SK-N-SH (cell line): ENCODE measurements at regions not wholly inside any gene's neighbourhood (a gene's known extent, or its start where the extent isn't known, plus 50 kb on each side); places are given as distances from the start of the nearest gene placed in this dataset.

Source experiments
- CTCF ChIA-PET: fragments of 300-600, 350-600 bp; formaldehyde crosslinking; extraction: SDS; loops from one replicate; lab custom pipeline; 2021; lab: Yijun Ruan, JAX
- POLR2A ChIA-PET: fragments of 350-600 bp; sonication (Branson Sonifier 250); formaldehyde crosslinking; extraction: SDS; loops from one replicate; lab custom pipeline; 2020; ENCODE audit warnings: antibody characterized with exemption, inconsistent platforms; lab: Yijun Ruan, JAX
- DNase-seq: peaks from one replicate; pipeline ENCODE4 v3.0.0; 2012
- H2AFZ ChIP-seq: fragments of 200-600 bp; sonication (generic); 2 replicates; pipeline ENCODE4 v1.8.1; 2016; ENCODE audit warnings: antibody characterized with exemption, mild to moderate bottlenecking, low read depth
- H3F3A ChIP-seq: fragments of 200-600 bp; sonication (generic); replicated peaks from 2 replicates; pipeline ENCODE3; 2016; ENCODE audit warnings: antibody characterized with exemption, mild to moderate bottlenecking; ENCODE audit not compliant: insufficient read depth
- H3K27ac ChIP-seq, 2 experiments: fragments of 200-500 bp in 1 of 2; fragments of 200-600 bp in 1 of 2; sonication (Bioruptor generic) in 1 of 2; sonication (generic), shearing (Covaris generic) in 1 of 2; 2 replicates each; pipeline versions ENCODE4 v1.5.1 to v1.6.1; 2014 to 2016; ENCODE audit warnings: low read depth in 2 of 2, inconsistent platforms in 1 of 2, low read length in 1 of 2, mild to moderate bottlenecking in 1 of 2, mixed read lengths in 1 of 2
- H3K27me3 ChIP-seq: fragments of 200-600 bp; sonication (generic), shearing (Covaris generic); 2 replicates; pipeline ENCODE4 v1.6.1; 2016; ENCODE audit warnings: mixed run types; ENCODE audit not compliant: insufficient read depth
- H3K36me3 ChIP-seq, 2 experiments: fragments of 200-500 bp in 1 of 2; fragments of 200-600 bp in 1 of 2; sonication (Bioruptor generic) in 1 of 2; sonication (generic) in 1 of 2; replicated peaks in 1 of 2; 2 replicates each; pipeline versions ENCODE3 to v1.5.1; 2014 to 2016; ENCODE audit warnings: low read length in 1 of 2, mild to moderate bottlenecking in 1 of 2; ENCODE audit not compliant: insufficient read depth in 2 of 2, control insufficient read depth in 1 of 2
- H3K4me1 ChIP-seq, 2 experiments: fragments of 200-500 bp in 1 of 2; fragments of 200-600 bp in 1 of 2; sonication (Bioruptor generic) in 1 of 2; sonication (generic), shearing (Covaris generic) in 1 of 2; 2 replicates each; pipeline versions ENCODE4 v1.5.1 to v1.6.1; 2014 to 2016; ENCODE audit warnings: low read depth in 1 of 2, low read length in 1 of 2, mixed run types in 1 of 2; ENCODE audit not compliant: insufficient read depth in 2 of 2, control insufficient read depth in 1 of 2
- H3K4me2 ChIP-seq: fragments of 200-600 bp; sonication (generic), shearing (Covaris generic); 2 replicates; pipeline ENCODE4 v1.6.1; 2017; ENCODE audit warnings: mixed run types
- H3K4me3 ChIP-seq, 2 experiments: fragments of 200-500 bp in 1 of 2; fragments of 200-600 bp in 1 of 2; sonication (Bioruptor generic) in 1 of 2; sonication (generic), shearing (Covaris generic) in 1 of 2; 2 replicates each; pipeline versions ENCODE4 v1.5.1 to v1.8.1; 2014 to 2016; ENCODE audit warnings: low read depth in 2 of 2, inconsistent platforms in 1 of 2, low read length in 1 of 2, mild to moderate bottlenecking in 1 of 2, mixed read lengths in 1 of 2, moderate library complexity in 1 of 2
- H3K79me2 ChIP-seq: fragments of 200-600 bp; sonication (generic); 2 replicates; pipeline ENCODE4 v1.8.1; 2017; ENCODE audit warnings: mild to moderate bottlenecking; ENCODE audit not compliant: insufficient read depth
- H3K9ac ChIP-seq: fragments of 200-600 bp; sonication (generic); 2 replicates; pipeline ENCODE4 v1.6.1; 2017; ENCODE audit warnings: mixed run types
- H3K9me2 ChIP-seq: fragments of 200-600 bp; sonication (generic); 2 replicates; pipeline ENCODE4 v1.6.1; 2017; ENCODE audit warnings: mixed run types
- H3K9me3 ChIP-seq: fragments of 200-600 bp; sonication (generic); 2 replicates; pipeline ENCODE4 v1.6.1; 2017; ENCODE audit warnings: mixed run types, mild to moderate bottlenecking, moderate library complexity
- H4K20me1 ChIP-seq: fragments of 200-600 bp; sonication (generic); 2 replicates; pipeline ENCODE4 v1.6.1; 2017; ENCODE audit warnings: mild to moderate bottlenecking, mixed run types; ENCODE audit not compliant: insufficient read depth
- GABPA ChIP-seq: IDR thresholded peaks from 2 replicates; pipeline ENCODE4 v1.4.0; 2012; ENCODE audit warnings: low read depth, mild to moderate bottlenecking
- GATA2 ChIP-seq: sonication (generic); formaldehyde crosslinking; IDR thresholded peaks from 2 replicates; pipeline ENCODE4 v1.5.0; 2020; ENCODE audit warnings: mild to moderate bottlenecking, missing genetic modification reagents
- MXI1 ChIP-seq: IDR thresholded peaks from 2 replicates; pipeline ENCODE4 v1.6.1; 2012; ENCODE audit warnings: mild to moderate bottlenecking, low read depth, low read length, improper control_type of control experiment
- NFIC ChIP-seq: IDR thresholded peaks from 2 replicates; pipeline ENCODE4 v1.4.0; 2012; ENCODE audit warnings: borderline replicate concordance
- POLR2AphosphoS5 ChIP-seq: IDR thresholded peaks from 2 replicates; pipeline ENCODE4 v1.6.1; 2012; ENCODE audit warnings: low read depth, low read length
- RFX5 ChIP-seq: IDR thresholded peaks from 2 replicates; pipeline ENCODE4 v1.6.1; 2012; ENCODE audit warnings: mild to moderate bottlenecking, improper control_type of control experiment, low read length
- WGBS: methylation state at CpG from one replicate; pipeline ENCODE4 v1.1.6; 2017; ENCODE audit warnings: low lambda C conversion rate; 5-methylcytosine and 5-hydroxymethylcytosine counted together
- TF ChIP-seq, protein P1 (sequence below): IDR thresholded peaks from 2 replicates; pipeline ENCODE4; 2012
- TF ChIP-seq, protein P2 (sequence below): fragments of 150-350 bp; IDR thresholded peaks from 2 replicates; pipeline ENCODE4 v1.6.1; 2017; ENCODE audit warnings: antibody characterized with exemption, low read length, low read depth, borderline replicate concordance
- TF ChIP-seq, protein P3 (sequence below): IDR thresholded peaks from 2 replicates; pipeline ENCODE4 v1.4.0; 2012; ENCODE audit warnings: low read depth, borderline replicate concordance

DNA sequence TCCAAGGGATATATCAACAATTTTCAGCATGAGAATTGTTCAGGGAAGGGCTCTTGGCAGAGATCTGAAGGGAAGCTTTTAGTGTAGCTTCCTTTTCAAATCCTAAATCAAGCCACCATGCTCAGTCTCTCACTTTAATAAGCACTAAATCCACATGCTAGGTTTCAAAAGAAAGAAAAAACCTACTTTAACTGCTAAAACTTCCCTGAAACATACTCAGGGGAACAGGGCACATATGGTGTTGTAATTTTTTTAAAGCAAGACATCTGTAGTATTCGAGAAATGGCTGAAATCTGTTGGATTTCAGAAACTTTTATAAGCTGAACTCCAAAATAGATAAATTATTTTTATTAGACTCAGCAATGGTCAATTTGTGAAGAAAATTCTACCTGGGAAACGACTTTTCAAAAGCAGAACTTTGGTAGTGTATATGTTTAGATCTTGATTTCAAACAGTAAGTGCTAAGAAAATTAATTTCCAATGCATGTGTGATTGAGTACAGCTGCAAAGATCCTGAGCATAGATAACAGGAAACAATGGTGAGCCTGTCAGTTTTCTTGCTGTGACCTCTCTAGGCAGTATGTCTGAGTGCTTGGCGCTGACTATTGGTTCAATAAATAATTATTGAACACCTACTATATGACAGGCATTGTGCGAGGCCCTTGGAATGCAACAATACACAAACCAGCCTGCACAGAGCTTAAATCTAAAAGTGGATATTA, 804.5 kb upstream of the SOX9 start:
- Histone ChIP-seq H4K20me1 (no peaks in the 10 kb centered on the region), H3F3A (no peaks in the 10 kb centered on the region), H3K4me1 (peaks cover 0 to 7% of the 10 kb centered on the region in 2 experiments; a peak in 1 of 4 replicates), H3K9me3 (no peaks in the 10 kb centered on the region), H3K4me2 (no peak overlapping the region), H2AFZ (no peak overlapping the region), H3K9me2 (no peaks in the 10 kb centered on the region), H3K4me3 (no peak overlapping the region), H3K27ac (peak overlapping the region in 1 of 2 experiments; percentile 22; a peak in 1 of 4 replicates), H3K36me3 (no peaks in the 10 kb centered on the region)
- 69% methylated on average over 4 of the region's 4 CpGs for WGBS
- CTCF ChIA-PET: no interaction called here
- TF ChIP-seq NFIC (no peak), GATA2 (CRISPR knock-in tag) (peak; percentile 54; the same call in 1 of the 2 replicates)
- TF ChIP-seq, all 33 proteins: peak for 1
- no peaks in the 10 kb centered on the region for H3K27me3 ChIP-seq
- H3K79me2 ChIP-seq: no peaks in the 10 kb centered on the region
- POLR2A ChIA-PET: no interaction called here
- no peak overlapping the region for H3K9ac ChIP-seq
- no peak for DNase-seq

DNA sequence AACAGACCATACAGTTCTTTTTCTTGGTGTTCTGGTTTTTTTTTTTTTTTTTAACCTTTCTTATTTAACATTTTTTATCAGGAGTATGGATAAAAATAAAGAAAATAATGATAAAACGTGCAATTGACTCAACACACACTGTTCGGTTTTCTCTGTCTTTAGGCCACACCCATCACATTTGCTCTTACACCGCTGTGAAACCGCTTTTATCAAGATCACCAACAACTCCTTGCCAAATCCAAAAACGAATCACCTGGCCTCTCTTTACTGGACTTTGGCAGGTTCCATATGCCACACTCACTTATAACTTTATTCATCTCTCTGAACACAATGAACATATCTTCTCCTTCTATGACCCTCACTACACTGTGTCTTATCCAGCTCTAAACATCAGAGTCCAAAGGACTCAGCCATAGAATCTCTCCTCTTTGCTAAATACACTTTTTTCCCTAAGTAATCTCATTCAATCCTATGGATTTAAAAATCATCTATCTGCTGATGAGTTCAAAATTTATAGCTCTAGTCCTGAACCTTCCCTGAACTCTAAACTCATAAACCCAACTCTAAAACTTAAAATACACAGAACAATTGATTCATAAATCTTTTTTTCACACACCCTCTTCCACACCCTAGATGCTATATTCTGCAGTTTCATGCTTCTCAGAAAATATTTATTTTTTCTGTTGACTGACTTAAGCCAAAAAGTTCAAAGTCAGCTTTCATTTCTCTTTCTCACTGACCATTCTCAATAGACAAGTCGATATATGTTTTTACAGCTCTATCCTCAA, 800.6 kb upstream of the SOX9 start:
- WGBS: 73% methylated on average over 6 of the region's 6 CpGs
- no peak overlapping the region for H3K27ac ChIP-seq
- TF ChIP-seq, protein P1, sequence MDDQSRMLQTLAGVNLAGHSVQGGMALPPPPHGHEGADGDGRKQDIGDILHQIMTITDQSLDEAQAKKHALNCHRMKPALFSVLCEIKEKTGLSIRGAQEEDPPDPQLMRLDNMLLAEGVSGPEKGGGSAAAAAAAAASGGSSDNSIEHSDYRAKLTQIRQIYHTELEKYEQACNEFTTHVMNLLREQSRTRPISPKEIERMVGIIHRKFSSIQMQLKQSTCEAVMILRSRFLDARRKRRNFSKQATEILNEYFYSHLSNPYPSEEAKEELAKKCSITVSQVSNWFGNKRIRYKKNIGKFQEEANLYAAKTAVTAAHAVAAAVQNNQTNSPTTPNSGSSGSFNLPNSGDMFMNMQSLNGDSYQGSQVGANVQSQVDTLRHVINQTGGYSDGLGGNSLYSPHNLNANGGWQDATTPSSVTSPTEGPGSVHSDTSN: no peak
- TF ChIP-seq MXI1 (no peak), RFX5 (no peak), GABPA (no peak), POLR2AphosphoS5 (no peak), NFIC (no peak)
- TF ChIP-seq, protein P2, sequence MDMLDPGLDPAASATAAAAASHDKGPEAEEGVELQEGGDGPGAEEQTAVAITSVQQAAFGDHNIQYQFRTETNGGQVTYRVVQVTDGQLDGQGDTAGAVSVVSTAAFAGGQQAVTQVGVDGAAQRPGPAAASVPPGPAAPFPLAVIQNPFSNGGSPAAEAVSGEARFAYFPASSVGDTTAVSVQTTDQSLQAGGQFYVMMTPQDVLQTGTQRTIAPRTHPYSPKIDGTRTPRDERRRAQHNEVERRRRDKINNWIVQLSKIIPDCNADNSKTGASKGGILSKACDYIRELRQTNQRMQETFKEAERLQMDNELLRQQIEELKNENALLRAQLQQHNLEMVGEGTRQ: no peak
- TF ChIP-seq, protein P3, sequence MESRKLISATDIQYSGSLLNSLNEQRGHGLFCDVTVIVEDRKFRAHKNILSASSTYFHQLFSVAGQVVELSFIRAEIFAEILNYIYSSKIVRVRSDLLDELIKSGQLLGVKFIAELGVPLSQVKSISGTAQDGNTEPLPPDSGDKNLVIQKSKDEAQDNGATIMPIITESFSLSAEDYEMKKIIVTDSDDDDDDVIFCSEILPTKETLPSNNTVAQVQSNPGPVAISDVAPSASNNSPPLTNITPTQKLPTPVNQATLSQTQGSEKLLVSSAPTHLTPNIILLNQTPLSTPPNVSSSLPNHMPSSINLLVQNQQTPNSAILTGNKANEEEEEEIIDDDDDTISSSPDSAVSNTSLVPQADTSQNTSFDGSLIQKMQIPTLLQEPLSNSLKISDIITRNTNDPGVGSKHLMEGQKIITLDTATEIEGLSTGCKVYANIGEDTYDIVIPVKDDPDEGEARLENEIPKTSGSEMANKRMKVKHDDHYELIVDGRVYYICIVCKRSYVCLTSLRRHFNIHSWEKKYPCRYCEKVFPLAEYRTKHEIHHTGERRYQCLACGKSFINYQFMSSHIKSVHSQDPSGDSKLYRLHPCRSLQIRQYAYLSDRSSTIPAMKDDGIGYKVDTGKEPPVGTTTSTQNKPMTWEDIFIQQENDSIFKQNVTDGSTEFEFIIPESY: no peak
- H3K36me3 ChIP-seq: no peaks in the 10 kb centered on the region
- POLR2A ChIA-PET: no interaction called here
- H3K9me3 ChIP-seq: no peaks in the 10 kb centered on the region
- no peaks in the 10 kb centered on the region for H3F3A ChIP-seq
- H3K4me3 ChIP-seq: no peak overlapping the region
- CTCF ChIA-PET: no interaction called here
- no peak overlapping the region for H3K9ac ChIP-seq
- no peaks in the 10 kb centered on the region for H3K9me2 ChIP-seq
- peaks cover 0 to 7% of the 10 kb centered on the region in 2 experiments; a peak in 1 of 4 replicates for H3K4me1 ChIP-seq
- H3K27me3 ChIP-seq: no peaks in the 10 kb centered on the region
- DNase-seq: no peak
- no peaks in the 10 kb centered on the region for H4K20me1 ChIP-seq
- H3K79me2 ChIP-seq: no peaks in the 10 kb centered on the region
- no peak overlapping the region for H2AFZ ChIP-seq
- no peak overlapping the region for H3K4me2 ChIP-seq
